T-cell (primary cell): ENCODE measurements at regions not wholly inside any gene's neighbourhood (a gene's known extent, or its start where the extent isn't known, plus 50 kb on each side); places are given as distances from the start of the nearest gene placed in this dataset.

Experiments used
- ATAC-seq, 4 experiments: fragments of 200-7000 bp in 3 of 4; fragments of 150-1000 bp in 1 of 4; cut with Tn5 transposase; replicated peaks in 1 of 4; 1 replicate in 3 of 4; 2 replicates in 1 of 4; pipeline ENCODE4 v1.10.0; 2021; ENCODE audit warnings: moderate library complexity in 3 of 4, mild to moderate bottlenecking in 2 of 4, moderate number of reproducible peaks in 1 of 4
- CTCF ChIA-PET, 2 donors: fragments of 300-600 bp; sonication (Branson Sonifier 250); formaldehyde crosslinking; loops; one replicate each; lab custom pipeline; 2022; ENCODE audit warnings: antibody characterized with exemption in 2 of 2; lab: Charles Lee
- POLR2A ChIA-PET, 2 donors: fragments of 300-600 bp; sonication (Branson Sonifier 250); formaldehyde crosslinking; loops; one replicate each; lab custom pipeline; 2022; ENCODE audit warnings: antibody characterized with exemption in 2 of 2; lab: Charles Lee
- DNase-seq, 35 experiments: peaks; one replicate each; pipeline versions ENCODE4 v3.0.0 to v3.0.0-alpha.2; 2013 to 2023
- H3K27ac ChIP-seq: one replicate; pipeline ENCODE4 v1.5.1; 2013; ENCODE audit warnings: low read length
- H3K27me3 ChIP-seq, 2 experiments: replicated peaks in 1 of 2; 1 replicate in 1 of 2; 2 replicates in 1 of 2; pipeline versions ENCODE4 v1.6.1 to v1.7.0; 2013; ENCODE audit warnings: low read length in 1 of 2, mixed read lengths in 1 of 2; ENCODE audit not compliant: control insufficient read depth in 2 of 2, insufficient read depth in 2 of 2; ENCODE audit errors: extremely low read depth in 1 of 2
- H3K36me3 ChIP-seq, 2 donors: 1 replicate in 1 of 2; 2 replicates in 1 of 2; pipeline versions ENCODE4 v1.6.1 to v1.7.0; 2013; ENCODE audit warnings: low read length in 1 of 2; ENCODE audit not compliant: control insufficient read depth in 2 of 2, insufficient read depth in 1 of 2; ENCODE audit errors: extremely low read depth in 1 of 2
- H3K4me1 ChIP-seq, 2 experiments: 1 replicate in 1 of 2; 2 replicates in 1 of 2; pipeline versions ENCODE4 v1.6.1 to v1.7.0; 2013; ENCODE audit warnings: low read length in 2 of 2, mixed read lengths in 1 of 2; ENCODE audit not compliant: insufficient read depth in 2 of 2, control insufficient read depth in 1 of 2; ENCODE audit errors: extremely low read depth in 1 of 2
- H3K4me3 ChIP-seq, 2 donors: 1 replicate in 1 of 2; 2 replicates in 1 of 2; pipeline versions ENCODE4 v1.5.1 to v1.7.0; 2013; ENCODE audit warnings: mild to moderate bottlenecking in 2 of 2, low read length in 1 of 2, moderate library complexity in 1 of 2; ENCODE audit not compliant: control insufficient read depth in 1 of 2; ENCODE audit errors: extremely low read depth in 1 of 2
- H3K9me3 ChIP-seq: 2 replicates; pipeline ENCODE4 v1.7.0; 2013
- H3K27ac Mint-ChIP-seq, 2 donors: one replicate each; pipeline ENCODE4 v1.8.0; 2020 to 2021; ENCODE audit warnings: mild to moderate bottlenecking in 2 of 2, mixed read lengths in 2 of 2
- H3K27me3 Mint-ChIP-seq, 2 donors: one replicate each; pipeline ENCODE4 v1.8.0; 2021 to 2022; ENCODE audit warnings: mixed read lengths in 2 of 2
- H3K36me3 Mint-ChIP-seq: one replicate; pipeline ENCODE4 v1.8.0; 2021; ENCODE audit warnings: mixed read lengths
- H3K4me1 Mint-ChIP-seq, 3 donors: one replicate each; pipeline ENCODE4 v1.8.0; 2020 to 2022; ENCODE audit warnings: mixed read lengths in 3 of 3, mild to moderate bottlenecking in 1 of 3
- H3K4me3 Mint-ChIP-seq, 3 donors: one replicate each; pipeline ENCODE4 v1.8.0; 2020 to 2022; ENCODE audit warnings: mild to moderate bottlenecking in 3 of 3, mixed read lengths in 3 of 3, moderate library complexity in 3 of 3
- H3K9me3 Mint-ChIP-seq, 3 donors: one replicate each; pipeline ENCODE4 v1.8.0; 2020 to 2022; ENCODE audit warnings: mixed read lengths in 3 of 3
- WGBS: methylation state at CpG from one replicate; pipeline ENCODE4 v1.1.5; 2013; ENCODE audit warnings: missing lambda C conversion rate; ENCODE audit not compliant: insufficient coverage; 5-methylcytosine and 5-hydroxymethylcytosine counted together

GRCh38 chr2:144686518-144687215, 166.7 kb upstream of the ZEB2 start:
- H3K4me1 ChIP-seq, result no peaks in the 10 kb centered on the region
- no peak overlapping the region for H3K4me3 Mint-ChIP-seq
- H3K9me3 ChIP-seq, result no peaks in the 10 kb centered on the region
- H3K27ac ChIP-seq, result no peak overlapping the region
- no peak overlapping the region for H3K27ac Mint-ChIP-seq
- H3K4me1 Mint-ChIP-seq, result no peaks in the 10 kb centered on the region
- H3K27me3 Mint-ChIP-seq, result peaks cover 0 to 4% of the 10 kb centered on the region in 2 donors
- H3K36me3 Mint-ChIP-seq, result no peaks in the 10 kb centered on the region
- H3K4me3 ChIP-seq, result no peak overlapping the region
- ChIA-PET CTCF (no interaction called here), POLR2A (no interaction called here)
- no CpG with 5 or more reads among the region's 2 CpGs for WGBS
- H3K27me3 ChIP-seq, result peaks cover 0 to 3% of the 10 kb centered on the region in 2 experiments
- H3K9me3 Mint-ChIP-seq, result no peaks in the 10 kb centered on the region
- ATAC-seq, result no peak
- no peak for DNase-seq
- no peaks in the 10 kb centered on the region for H3K36me3 ChIP-seq

GRCh38 chr2:144683966-144684365, 164.0 kb upstream of the ZEB2 start:
- H3K27me3 ChIP-seq, result peaks cover 0 to 3% of the 10 kb centered on the region in 2 experiments
- H3K4me1 Mint-ChIP-seq, result no peaks in the 10 kb centered on the region
- ChIA-PET CTCF (no interaction called here), POLR2A (no interaction called here)
- DNase-seq (no peak), ATAC-seq (no peak)
- H3K4me3 ChIP-seq, result no peak overlapping the region
- H3K27ac ChIP-seq, result no peak overlapping the region
- no peaks in the 10 kb centered on the region for H3K36me3 ChIP-seq
- H3K9me3 Mint-ChIP-seq, result no peaks in the 10 kb centered on the region
- no peak overlapping the region for H3K4me3 Mint-ChIP-seq
- H3K4me1 ChIP-seq, result no peaks in the 10 kb centered on the region
- H3K27ac Mint-ChIP-seq, result no peak overlapping the region
- H3K27me3 Mint-ChIP-seq, result peaks cover 0 to 4% of the 10 kb centered on the region in 2 donors
- no peaks in the 10 kb centered on the region for H3K9me3 ChIP-seq
- WGBS, result no CpG with 5 or more reads among the region's 3 CpGs
- H3K36me3 Mint-ChIP-seq, result no peaks in the 10 kb centered on the region

GRCh38 chr2:144683107-144683753, 163.3 kb upstream of the ZEB2 start:
- Histone ChIP-seq H3K4me3 (no peak overlapping the region), H3K27ac (no peak overlapping the region), H3K4me1 (no peaks in the 10 kb centered on the region), H3K9me3 (no peaks in the 10 kb centered on the region), H3K36me3 (no peaks in the 10 kb centered on the region), H3K27me3 (peaks cover 0 to 3% of the 10 kb centered on the region in 2 experiments)
- Mint-ChIP-seq H3K4me3 (no peak overlapping the region), H3K27ac (no peak overlapping the region), H3K4me1 (no peaks in the 10 kb centered on the region), H3K9me3 (no peaks in the 10 kb centered on the region), H3K36me3 (no peaks in the 10 kb centered on the region), H3K27me3 (peaks cover 0 to 4% of the 10 kb centered on the region in 2 donors)
- ChIA-PET POLR2A (no interaction called here), CTCF (no interaction called here)
- WGBS, result 83% methylated on average over 2 of the region's 6 CpGs
- no peak for DNase-seq
- ATAC-seq, result no peak

- 54% methylated on average over 2 of the region's 4 CpGs for WGBS
- Histone ChIP-seq H3K9me3 (no peaks in the 10 kb centered on the region), H3K27me3 (peaks cover 0 to 3% of the 10 kb centered on the region in 2 experiments), H3K4me3 (no peak overlapping the region), H3K36me3 (no peaks in the 10 kb centered on the region), H3K4me1 (no peaks in the 10 kb centered on the region), H3K27ac (no peak overlapping the region)
- Mint-ChIP-seq H3K27ac (no peak overlapping the region), H3K4me1 (no peaks in the 10 kb centered on the region), H3K36me3 (no peaks in the 10 kb centered on the region), H3K27me3 (peaks cover 0 to 4% of the 10 kb centered on the region in 2 donors), H3K4me3 (no peak overlapping the region), H3K9me3 (no peaks in the 10 kb centered on the region)
- POLR2A ChIA-PET, result interaction anchor here in 1 of 2 donors (0.7 kb wide), 1 partner anchor 16 kb away, joined by 3 read pairs; no protein-coding TSS in a partner anchor
- ATAC-seq, result no peak
- CTCF ChIA-PET, result no interaction called here
- DNase-seq, result no peak
Measured at GRCh38 chr2:144682248-144682647, 162.3 kb upstream of the ZEB2 start.

- ChIA-PET POLR2A (interaction anchor here in 1 of 2 donors (0.7 kb wide), 1 partner anchor 16 kb away, joined by 3 read pairs; no protein-coding TSS in a partner anchor), CTCF (no interaction called here)
- no peaks in the 10 kb centered on the region for H3K36me3 ChIP-seq
- no peaks in the 10 kb centered on the region for H3K4me1 ChIP-seq
- peaks cover 0 to 4% of the 10 kb centered on the region in 2 donors for H3K27me3 Mint-ChIP-seq
- ATAC-seq, result no peak
- no peak overlapping the region for H3K27ac ChIP-seq
- H3K27ac Mint-ChIP-seq, result no peak overlapping the region
- no peaks in the 10 kb centered on the region for H3K9me3 ChIP-seq
- peaks cover 0 to 3% of the 10 kb centered on the region in 2 experiments for H3K27me3 ChIP-seq
- H3K4me3 Mint-ChIP-seq, result no peak overlapping the region
- no peak overlapping the region for H3K4me3 ChIP-seq
- H3K36me3 Mint-ChIP-seq, result no peaks in the 10 kb centered on the region
- no peak for DNase-seq
- no peaks in the 10 kb centered on the region for H3K9me3 Mint-ChIP-seq
- H3K4me1 Mint-ChIP-seq, result no peaks in the 10 kb centered on the region
Measured at GRCh38 chr2:144681389-144681788, 161.5 kb upstream of the ZEB2 start.

- no peaks in the 10 kb centered on the region for H3K27me3 ChIP-seq
- no peak overlapping the region for H3K4me3 ChIP-seq
- Mint-ChIP-seq H3K36me3 (no peaks in the 10 kb centered on the region), H3K27me3 (no peaks in the 10 kb centered on the region), H3K27ac (no peak overlapping the region), H3K4me1 (no peaks in the 10 kb centered on the region), H3K9me3 (no peaks in the 10 kb centered on the region), H3K4me3 (no peak overlapping the region)
- H3K27ac ChIP-seq, result no peak overlapping the region
- H3K9me3 ChIP-seq, result no peaks in the 10 kb centered on the region
- no peak for DNase-seq
- H3K36me3 ChIP-seq, result no peaks in the 10 kb centered on the region
- POLR2A ChIA-PET, result interaction anchor here in 1 of 2 donors (0.6 kb wide), 1 partner anchor 171 kb away, joined by 3 read pairs; no protein-coding TSS in a partner anchor
- ATAC-seq, result no peak
- H3K4me1 ChIP-seq, result no peaks in the 10 kb centered on the region
- 81% methylated on average over 3 of the region's 5 CpGs for WGBS
- CTCF ChIA-PET, result no interaction called here
Measured at GRCh38 chr2:144679942-144680341, 160.0 kb upstream of the ZEB2 start.
